Daoy (cell line): ENCODE measurements at regions not wholly inside any gene's neighbourhood (a gene's known extent, or its start where the extent isn't known, plus 50 kb on each side); places are given as distances from the start of the nearest gene placed in this dataset.

Experiments
- DNase-seq: peaks from one replicate; pipeline ENCODE4 v3.0.0-alpha.2; 2015; ENCODE audit warnings: low read depth

- no peak for DNase-seq
Measured at GRCh38 chr1:99163671-99164070, 100.6 kb upstream of the PLPPR4 start.

GRCh38 chr1:99170516-99170915 is 93.8 kb upstream of the PLPPR4 start:
- DNase-seq, result peak; percentile 15

- no peak for DNase-seq
Measured at GRCh38 chr1:99171184-99171813, 93.0 kb upstream of the PLPPR4 start.

GRCh38 chr1:99173282-99173681 is 91.0 kb upstream of the PLPPR4 start:
- DNase-seq, result no peak

- DNase-seq, result no peak
Measured at GRCh38 chr1:99173900-99174299, 90.4 kb upstream of the PLPPR4 start.

- DNase-seq, result no peak
Measured at GRCh38 chr1:99176753-99177152, 87.5 kb upstream of the PLPPR4 start.

GRCh38 chr1:99177465-99177864 is 86.8 kb upstream of the PLPPR4 start:
- DNase-seq, result no peak

GRCh38 chr1:99180343-99180808 is 83.9 kb upstream of the PLPPR4 start:
- DNase-seq, result peak; percentile 79

- DNase-seq, result no peak
Measured at GRCh38 chr1:99180915-99181314, 83.4 kb upstream of the PLPPR4 start.

GRCh38 chr1:99181892-99182291 is 82.4 kb upstream of the PLPPR4 start:
- DNase-seq, result no peak

GRCh38 chr1:99185196-99185595 is 79.1 kb upstream of the PLPPR4 start:
- no peak for DNase-seq

GRCh38 chr1:99193431-99193830 is 70.9 kb upstream of the PLPPR4 start:
- no peak for DNase-seq

- no peak for DNase-seq
Measured at GRCh38 chr1:99198393-99198792, 65.9 kb upstream of the PLPPR4 start.

- DNase-seq, result peak; percentile 9
Measured at GRCh38 chr1:99207216-99207615, 57.1 kb upstream of the PLPPR4 start.
